ENCODE measurements at regions not wholly inside any gene's neighbourhood (a gene's known extent, or its start where the extent isn't known, plus 50 kb on each side); places are given as distances from the start of the nearest gene placed in this dataset.
"Not testable (repeated sequence)": the region's sequence is repeated elsewhere in the genome, so short reads cannot be mapped to it uniquely, and the experiment has no call there.

GRCh38 chr11:106551744-106552673, 466.3 kb downstream of the GUCY1A2 start:
- Histone ChIP-seq H3K4me2 (ENCODE audit: low read length) (no peak overlapping the region), H3K27me3 (ENCODE audit: control insufficient read depth, insufficient read depth, low read length) (no peaks in the 10 kb centered on the region), H3K9ac (ENCODE audit: low read depth, low read length) (no peak overlapping the region), H3K4me1 (ENCODE audit: control insufficient read depth, insufficient read depth, low read length) (no peaks in the 10 kb centered on the region), H3K9me3 (replicated peaks; ENCODE audit: low read length) (no peaks in the 10 kb centered on the region), H3K4me3 (ENCODE audit: low read length) (no peak overlapping the region), H3K36me3 (ENCODE audit: insufficient read depth, low read length) (no peaks in the 10 kb centered on the region)

- Histone ChIP-seq H3K27me3 (ENCODE audit: control insufficient read depth, insufficient read depth, low read length) (no peaks in the 10 kb centered on the region), H3K36me3 (ENCODE audit: insufficient read depth, low read length) (no peaks in the 10 kb centered on the region), H3K4me1 (ENCODE audit: control insufficient read depth, insufficient read depth, low read length) (no peaks in the 10 kb centered on the region), H3K4me2 (ENCODE audit: low read length) (no peak overlapping the region), H3K4me3 (ENCODE audit: low read length) (no peak overlapping the region), H3K9me3 (replicated peaks; ENCODE audit: low read length) (no peaks in the 10 kb centered on the region), H3K9ac (ENCODE audit: low read depth, low read length) (no peak overlapping the region)
Observed at GRCh38 chr11:106552694-106553203, 465.5 kb downstream of the GUCY1A2 start.

- H3K4me1 ChIP-seq (ENCODE audit: control insufficient read depth, insufficient read depth, low read length) = no peaks in the 10 kb centered on the region
- no peaks in the 10 kb centered on the region for H3K27me3 ChIP-seq (ENCODE audit: control insufficient read depth, insufficient read depth, low read length)
- no peak overlapping the region for H3K9ac ChIP-seq (ENCODE audit: low read depth, low read length)
- no peaks in the 10 kb centered on the region for H3K36me3 ChIP-seq (ENCODE audit: insufficient read depth, low read length)
- H3K9me3 ChIP-seq (replicated peaks; ENCODE audit: low read length) = no peaks in the 10 kb centered on the region
- H3K4me3 ChIP-seq (ENCODE audit: low read length) = no peak overlapping the region
- H3K4me2 ChIP-seq (ENCODE audit: low read length) = no peak overlapping the region
Observed at GRCh38 chr11:106553304-106553703, 465.0 kb downstream of the GUCY1A2 start.

- H3K4me1 ChIP-seq (ENCODE audit: control insufficient read depth, insufficient read depth, low read length); H3K4me2 ChIP-seq (ENCODE audit: low read length); H3K9me3 ChIP-seq (replicated peaks; ENCODE audit: low read length); H3K36me3 ChIP-seq (ENCODE audit: insufficient read depth, low read length); H3K9ac ChIP-seq (ENCODE audit: low read depth, low read length); H3K4me3 ChIP-seq (ENCODE audit: low read length); H3K27me3 ChIP-seq (ENCODE audit: control insufficient read depth, insufficient read depth, low read length): not testable (repeated sequence)
Observed at GRCh38 chr11:106555566-106556250, 462.6 kb downstream of the GUCY1A2 start.

- Histone ChIP-seq H3K9me3 (replicated peaks; ENCODE audit: low read length) (no peaks in the 10 kb centered on the region), H3K4me1 (ENCODE audit: control insufficient read depth, insufficient read depth, low read length) (no peaks in the 10 kb centered on the region), H3K9ac (ENCODE audit: low read depth, low read length) (no peak overlapping the region), H3K4me3 (ENCODE audit: low read length) (no peak overlapping the region), H3K36me3 (ENCODE audit: insufficient read depth, low read length) (no peaks in the 10 kb centered on the region), H3K4me2 (ENCODE audit: low read length) (no peak overlapping the region), H3K27me3 (ENCODE audit: control insufficient read depth, insufficient read depth, low read length) (no peaks in the 10 kb centered on the region)
Observed at GRCh38 chr11:106565326-106565725, 452.9 kb downstream of the GUCY1A2 start.

GRCh38 chr11:106568632-106569031, 449.6 kb downstream of the GUCY1A2 start:
- no peak overlapping the region for H3K9ac ChIP-seq (ENCODE audit: low read depth, low read length)
- no peak overlapping the region for H3K4me3 ChIP-seq (ENCODE audit: low read length)
- H3K36me3 ChIP-seq (ENCODE audit: insufficient read depth, low read length) = no peaks in the 10 kb centered on the region
- no peaks in the 10 kb centered on the region for H3K4me1 ChIP-seq (ENCODE audit: control insufficient read depth, insufficient read depth, low read length)
- no peaks in the 10 kb centered on the region for H3K9me3 ChIP-seq (replicated peaks; ENCODE audit: low read length)
- H3K4me2 ChIP-seq (ENCODE audit: low read length) = no peak overlapping the region
- no peaks in the 10 kb centered on the region for H3K27me3 ChIP-seq (ENCODE audit: control insufficient read depth, insufficient read depth, low read length)

GRCh38 chr11:106577384-106577783, 440.9 kb downstream of the GUCY1A2 start:
- not testable (repeated sequence) for H3K9me3 ChIP-seq (replicated peaks; ENCODE audit: low read length); H3K4me2 ChIP-seq (ENCODE audit: low read length); H3K4me1 ChIP-seq (ENCODE audit: control insufficient read depth, insufficient read depth, low read length); H3K36me3 ChIP-seq (ENCODE audit: insufficient read depth, low read length); H3K27me3 ChIP-seq (ENCODE audit: control insufficient read depth, insufficient read depth, low read length); H3K9ac ChIP-seq (ENCODE audit: low read depth, low read length); H3K4me3 ChIP-seq (ENCODE audit: low read length)

GRCh38 chr11:106581399-106581798, 436.9 kb downstream of the GUCY1A2 start:
- H3K4me2 ChIP-seq (ENCODE audit: low read length) = no peak overlapping the region
- no peaks in the 10 kb centered on the region for H3K27me3 ChIP-seq (ENCODE audit: control insufficient read depth, insufficient read depth, low read length)
- no peak overlapping the region for H3K4me3 ChIP-seq (ENCODE audit: low read length)
- H3K4me1 ChIP-seq (ENCODE audit: control insufficient read depth, insufficient read depth, low read length) = no peaks in the 10 kb centered on the region
- no peaks in the 10 kb centered on the region for H3K36me3 ChIP-seq (ENCODE audit: insufficient read depth, low read length)
- no peaks in the 10 kb centered on the region for H3K9me3 ChIP-seq (replicated peaks; ENCODE audit: low read length)
- no peak overlapping the region for H3K9ac ChIP-seq (ENCODE audit: low read depth, low read length)

- Histone ChIP-seq H3K4me3 (ENCODE audit: low read length) (no peak overlapping the region), H3K27me3 (ENCODE audit: control insufficient read depth, insufficient read depth, low read length) (no peaks in the 10 kb centered on the region), H3K9me3 (replicated peaks; ENCODE audit: low read length) (no peaks in the 10 kb centered on the region), H3K36me3 (ENCODE audit: insufficient read depth, low read length) (no peaks in the 10 kb centered on the region), H3K9ac (ENCODE audit: low read depth, low read length) (no peak overlapping the region), H3K4me1 (ENCODE audit: control insufficient read depth, insufficient read depth, low read length) (no peaks in the 10 kb centered on the region), H3K4me2 (ENCODE audit: low read length) (no peak overlapping the region)
Observed at GRCh38 chr11:106585061-106585460, 433.2 kb downstream of the GUCY1A2 start.

GRCh38 chr11:106594751-106595351, 423.4 kb downstream of the GUCY1A2 start:
- no peak overlapping the region for H3K9ac ChIP-seq (ENCODE audit: low read depth, low read length)
- H3K27me3 ChIP-seq (ENCODE audit: control insufficient read depth, insufficient read depth, low read length) = no peaks in the 10 kb centered on the region
- no peaks in the 10 kb centered on the region for H3K4me1 ChIP-seq (ENCODE audit: control insufficient read depth, insufficient read depth, low read length)
- H3K36me3 ChIP-seq (ENCODE audit: insufficient read depth, low read length) = no peaks in the 10 kb centered on the region
- H3K4me3 ChIP-seq (ENCODE audit: low read length) = no peak overlapping the region
- no peak overlapping the region for H3K4me2 ChIP-seq (ENCODE audit: low read length)
- no peaks in the 10 kb centered on the region for H3K9me3 ChIP-seq (replicated peaks; ENCODE audit: low read length)

- Histone ChIP-seq H3K4me1 (ENCODE audit: control insufficient read depth, insufficient read depth, low read length) (no peaks in the 10 kb centered on the region), H3K4me2 (ENCODE audit: low read length) (no peak overlapping the region), H3K9ac (ENCODE audit: low read depth, low read length) (no peak overlapping the region), H3K36me3 (ENCODE audit: insufficient read depth, low read length) (no peaks in the 10 kb centered on the region), H3K4me3 (ENCODE audit: low read length) (no peak overlapping the region), H3K27me3 (ENCODE audit: control insufficient read depth, insufficient read depth, low read length) (no peaks in the 10 kb centered on the region), H3K9me3 (replicated peaks; ENCODE audit: low read length) (no peaks in the 10 kb centered on the region)
Observed at GRCh38 chr11:106601684-106602297, 416.5 kb downstream of the GUCY1A2 start.
